OCI-LY7 (cell line): ENCODE measurements at regions not wholly inside any gene's neighbourhood (a gene's known extent, or its start where the extent isn't known, plus 50 kb on each side); places are given as distances from the start of the nearest gene placed in this dataset.

Experiments
- BruUV-seq: library from RNA; stranded (reverse); fragments of 400-500 nt; replicated peaks from 2 replicates; lab custom pipeline; 2021; lab: Mats Ljungman, UMichigan
- CTCF ChIA-PET: fragments of 300-600 bp; sonication (Branson Sonifier 250); formaldehyde crosslinking; loops from one replicate; lab custom pipeline; 2022; ENCODE audit warnings: antibody characterized with exemption; ENCODE audit not compliant: unreplicated experiment; lab: Charles Lee
- POLR2A ChIA-PET: fragments of 300-600 bp; sonication (Branson Sonifier 250); formaldehyde crosslinking; loops from one replicate; lab custom pipeline; 2022; ENCODE audit warnings: antibody characterized with exemption; lab: Charles Lee
- DNase-seq: peaks from one replicate; pipeline ENCODE4 v3.0.0-alpha.2; 2015; ENCODE audit warnings: low spot score
- H2AFZ ChIP-seq: fragments of 200-600 bp; sonication (generic), shearing (Covaris generic); 2 replicates; pipeline ENCODE4 v1.6.1; 2014; ENCODE audit warnings: mild to moderate bottlenecking, antibody characterized with exemption, low read length, moderate library complexity
- H3K27ac ChIP-seq: fragments of 200-600 bp; sonication (generic); 2 replicates; pipeline ENCODE4 v1.5.1; 2014; ENCODE audit warnings: mixed run types, low read depth, mild to moderate bottlenecking, moderate library complexity, low read length, inconsistent platforms; ENCODE audit not compliant: poor library complexity, severe bottlenecking
- H3K36me3 ChIP-seq: fragments of 200-600 bp; sonication (generic); 2 replicates; pipeline ENCODE4 v1.6.1; 2014; ENCODE audit warnings: mild to moderate bottlenecking, antibody characterized with exemption, low read length, moderate library complexity, mixed read lengths; ENCODE audit not compliant: insufficient read depth
- H3K4me1 ChIP-seq: fragments of 200-600 bp; sonication (generic); 2 replicates; pipeline ENCODE4 v1.5.1; 2014; ENCODE audit warnings: mild to moderate bottlenecking, low read length; ENCODE audit not compliant: insufficient read depth, poor library complexity, severe bottlenecking
- H3K4me2 ChIP-seq: fragments of 200-600 bp; sonication (generic); 2 replicates; pipeline ENCODE4 v1.6.1; 2014; ENCODE audit warnings: mild to moderate bottlenecking, low read length
- H3K4me3 ChIP-seq: fragments of 200-600 bp; sonication (generic); 2 replicates; pipeline ENCODE4 v1.5.1; 2014; ENCODE audit warnings: mild to moderate bottlenecking, low read depth, low read length; ENCODE audit not compliant: poor library complexity, severe bottlenecking
- H3K79me2 ChIP-seq: fragments of 200-600 bp; sonication (generic); 2 replicates; pipeline ENCODE4 v1.6.1; 2016; ENCODE audit warnings: low read depth, mild to moderate bottlenecking, low read length, moderate library complexity, mixed read lengths; ENCODE audit not compliant: insufficient read depth
- H3K9me2 ChIP-seq: fragments of 200-600 bp; sonication (generic); 2 replicates; pipeline ENCODE4 v1.6.1; 2016; ENCODE audit warnings: mild to moderate bottlenecking, low read length, mixed read lengths; ENCODE audit not compliant: insufficient read depth
- H3K9me3 ChIP-seq: fragments of 200-600 bp; sonication (generic); 2 replicates; pipeline ENCODE4 v1.6.1; 2014; ENCODE audit warnings: mild to moderate bottlenecking, mixed run types, low read length, mixed read lengths
- H4K20me1 ChIP-seq: fragments of 200-600 bp; sonication (generic); 2 replicates; pipeline ENCODE4 v1.6.1; 2014; ENCODE audit warnings: mild to moderate bottlenecking, antibody characterized with exemption, low read length, moderate library complexity, mixed read lengths; ENCODE audit not compliant: insufficient read depth
- CTCF ChIP-seq: fragments of 200-600 bp; sonication (generic); conservative IDR thresholded peaks from 2 replicates; pipeline ENCODE4 v1.5.1; 2014; ENCODE audit warnings: mild to moderate bottlenecking, antibody characterized with exemption, low read length, moderate library complexity, mixed read lengths
- EZH2phosphoT487 ChIP-seq: fragments of 200-600 bp; sonication (generic); IDR thresholded peaks from 2 replicates; pipeline ENCODE4 v1.6.1; 2018; ENCODE audit warnings: low read depth, borderline replicate concordance, mild to moderate bottlenecking, mixed run types, antibody characterized with exemption, low read length, moderate library complexity, mixed read lengths
- intact Hi-C: fragments of 100-400 bp; cut with micrococcal nuclease; formaldehyde crosslinking; loops from one replicate; pipeline ENCODE4 v1.10.0; 2022; ENCODE audit not compliant: unreplicated experiment

- Histone ChIP-seq H3K4me2 (no peak overlapping the region), H4K20me1 (no peaks in the 10 kb centered on the region), H3K9me2 (no peaks in the 10 kb centered on the region), H3K79me2 (no peaks in the 10 kb centered on the region), H3K36me3 (no peaks in the 10 kb centered on the region), H3K9me3 (no peaks in the 10 kb centered on the region), H3K27ac (no peak overlapping the region), H2AFZ (no peak overlapping the region), H3K4me1 (no peaks in the 10 kb centered on the region), H3K4me3 (no peak overlapping the region)
- no peak for DNase-seq
- TF ChIP-seq EZH2phosphoT487 (no peak), CTCF (no peak)
- intact Hi-C loops: no loop called here
- CTCF ChIA-PET: no interaction called here
- POLR2A ChIA-PET: interaction anchor here (0.7 kb wide), 1 partner anchor 556 kb away, joined by 3 read pairs; no protein-coding TSS in a partner anchor
- BruUV-seq: no TSS peak
These were observed 916.8 kb downstream of the MCTP2 start for GRCh38 chr15:95148183-95148582.

GRCh38 chr15:95149036-95149435, 917.7 kb downstream of the MCTP2 start:
- BruUV-seq: no TSS peak
- TF ChIP-seq EZH2phosphoT487: no peak
- no peak for TF ChIP-seq CTCF
- no peaks in the 10 kb centered on the region for H3K79me2 ChIP-seq
- no peak overlapping the region for H2AFZ ChIP-seq
- H3K4me2 ChIP-seq: no peak overlapping the region
- H3K9me3 ChIP-seq: no peaks in the 10 kb centered on the region
- no peak overlapping the region for H3K4me3 ChIP-seq
- no peaks in the 10 kb centered on the region for H3K4me1 ChIP-seq
- intact Hi-C loops: no loop called here
- no peaks in the 10 kb centered on the region for H3K9me2 ChIP-seq
- no peak overlapping the region for H3K27ac ChIP-seq
- CTCF ChIA-PET: no interaction called here
- POLR2A ChIA-PET: no interaction called here
- no peaks in the 10 kb centered on the region for H4K20me1 ChIP-seq
- no peaks in the 10 kb centered on the region for H3K36me3 ChIP-seq
- no peak for DNase-seq

GRCh38 chr15:95149771-95150170, 918.4 kb downstream of the MCTP2 start:
- TF ChIP-seq CTCF (no peak), EZH2phosphoT487 (no peak)
- CTCF ChIA-PET: no interaction called here
- BruUV-seq: no TSS peak

More at GRCh38 chr15:95149771-95150170, 918.4 kb downstream of the MCTP2 start:
- H3K9me3 ChIP-seq: no peaks in the 10 kb centered on the region
- H4K20me1 ChIP-seq: no peaks in the 10 kb centered on the region
- no peaks in the 10 kb centered on the region for H3K9me2 ChIP-seq
- H3K27ac ChIP-seq: no peak overlapping the region
- H3K4me1 ChIP-seq: no peaks in the 10 kb centered on the region
- DNase-seq: no peak
- intact Hi-C loops: no loop called here
- no peaks in the 10 kb centered on the region for H3K79me2 ChIP-seq
- H3K36me3 ChIP-seq: no peaks in the 10 kb centered on the region
- no peak overlapping the region for H3K4me2 ChIP-seq
- H2AFZ ChIP-seq: no peak overlapping the region
- POLR2A ChIA-PET: no interaction called here
- H3K4me3 ChIP-seq: no peak overlapping the region
